OCI-LY7 (cell line): ENCODE measurements at regions not wholly inside any gene's neighbourhood (a gene's known extent, or its start where the extent isn't known, plus 50 kb on each side); places are given as distances from the start of the nearest gene placed in this dataset.

Experiments
- BruUV-seq: library from RNA; stranded (reverse); fragments of 400-500 nt; replicated peaks from 2 replicates; lab custom pipeline; 2021; lab: Mats Ljungman, UMichigan
- CTCF ChIA-PET: fragments of 300-600 bp; sonication (Branson Sonifier 250); formaldehyde crosslinking; loops from one replicate; lab custom pipeline; 2022; ENCODE audit warnings: antibody characterized with exemption; ENCODE audit not compliant: unreplicated experiment; lab: Charles Lee
- POLR2A ChIA-PET: fragments of 300-600 bp; sonication (Branson Sonifier 250); formaldehyde crosslinking; loops from one replicate; lab custom pipeline; 2022; ENCODE audit warnings: antibody characterized with exemption; lab: Charles Lee
- DNase-seq: peaks from one replicate; pipeline ENCODE4 v3.0.0-alpha.2; 2015; ENCODE audit warnings: low spot score
- H2AFZ ChIP-seq: fragments of 200-600 bp; sonication (generic), shearing (Covaris generic); 2 replicates; pipeline ENCODE4 v1.6.1; 2014; ENCODE audit warnings: mild to moderate bottlenecking, antibody characterized with exemption, low read length, moderate library complexity
- H3K27ac ChIP-seq: fragments of 200-600 bp; sonication (generic); 2 replicates; pipeline ENCODE4 v1.5.1; 2014; ENCODE audit warnings: mixed run types, low read depth, mild to moderate bottlenecking, moderate library complexity, low read length, inconsistent platforms; ENCODE audit not compliant: poor library complexity, severe bottlenecking
- H3K36me3 ChIP-seq: fragments of 200-600 bp; sonication (generic); 2 replicates; pipeline ENCODE4 v1.6.1; 2014; ENCODE audit warnings: mild to moderate bottlenecking, antibody characterized with exemption, low read length, moderate library complexity, mixed read lengths; ENCODE audit not compliant: insufficient read depth
- H3K4me1 ChIP-seq: fragments of 200-600 bp; sonication (generic); 2 replicates; pipeline ENCODE4 v1.5.1; 2014; ENCODE audit warnings: mild to moderate bottlenecking, low read length; ENCODE audit not compliant: insufficient read depth, poor library complexity, severe bottlenecking
- H3K4me2 ChIP-seq: fragments of 200-600 bp; sonication (generic); 2 replicates; pipeline ENCODE4 v1.6.1; 2014; ENCODE audit warnings: mild to moderate bottlenecking, low read length
- H3K4me3 ChIP-seq: fragments of 200-600 bp; sonication (generic); 2 replicates; pipeline ENCODE4 v1.5.1; 2014; ENCODE audit warnings: mild to moderate bottlenecking, low read depth, low read length; ENCODE audit not compliant: poor library complexity, severe bottlenecking
- H3K79me2 ChIP-seq: fragments of 200-600 bp; sonication (generic); 2 replicates; pipeline ENCODE4 v1.6.1; 2016; ENCODE audit warnings: low read depth, mild to moderate bottlenecking, low read length, moderate library complexity, mixed read lengths; ENCODE audit not compliant: insufficient read depth
- H3K9me2 ChIP-seq: fragments of 200-600 bp; sonication (generic); 2 replicates; pipeline ENCODE4 v1.6.1; 2016; ENCODE audit warnings: mild to moderate bottlenecking, low read length, mixed read lengths; ENCODE audit not compliant: insufficient read depth
- H3K9me3 ChIP-seq: fragments of 200-600 bp; sonication (generic); 2 replicates; pipeline ENCODE4 v1.6.1; 2014; ENCODE audit warnings: mild to moderate bottlenecking, mixed run types, low read length, mixed read lengths
- H4K20me1 ChIP-seq: fragments of 200-600 bp; sonication (generic); 2 replicates; pipeline ENCODE4 v1.6.1; 2014; ENCODE audit warnings: mild to moderate bottlenecking, antibody characterized with exemption, low read length, moderate library complexity, mixed read lengths; ENCODE audit not compliant: insufficient read depth
- CTCF ChIP-seq: fragments of 200-600 bp; sonication (generic); conservative IDR thresholded peaks from 2 replicates; pipeline ENCODE4 v1.5.1; 2014; ENCODE audit warnings: mild to moderate bottlenecking, antibody characterized with exemption, low read length, moderate library complexity, mixed read lengths
- EZH2phosphoT487 ChIP-seq: fragments of 200-600 bp; sonication (generic); IDR thresholded peaks from 2 replicates; pipeline ENCODE4 v1.6.1; 2018; ENCODE audit warnings: low read depth, borderline replicate concordance, mild to moderate bottlenecking, mixed run types, antibody characterized with exemption, low read length, moderate library complexity, mixed read lengths
- intact Hi-C: fragments of 100-400 bp; cut with micrococcal nuclease; formaldehyde crosslinking; loops from one replicate; pipeline ENCODE4 v1.10.0; 2022; ENCODE audit not compliant: unreplicated experiment

- Histone ChIP-seq H3K4me1 (no peaks in the 10 kb centered on the region), H3K9me2 (no peaks in the 10 kb centered on the region), H3K4me2 (no peak overlapping the region), H2AFZ (no peak overlapping the region), H3K79me2 (no peaks in the 10 kb centered on the region), H3K4me3 (no peak overlapping the region), H3K9me3 (no peaks in the 10 kb centered on the region), H4K20me1 (no peaks in the 10 kb centered on the region), H3K27ac (no peak overlapping the region), H3K36me3 (no peaks in the 10 kb centered on the region)
- ChIA-PET POLR2A (no interaction called here), CTCF (no interaction called here)
- no peak for DNase-seq
- TF ChIP-seq CTCF (no peak), EZH2phosphoT487 (no peak)
- intact Hi-C loops = no loop called here
- BruUV-seq = no TSS peak
Measured at GRCh38 chr10:36345807-36346206, 703.7 kb upstream of the FZD8 start.

GRCh38 chr10:36345175-36345533 is 703.1 kb upstream of the FZD8 start:
- H3K27ac ChIP-seq = no peak overlapping the region
- H3K4me1 ChIP-seq = no peaks in the 10 kb centered on the region
- ChIA-PET POLR2A (no interaction called here), CTCF (no interaction called here)
- H3K79me2 ChIP-seq = no peaks in the 10 kb centered on the region
- no peaks in the 10 kb centered on the region for H3K36me3 ChIP-seq
- H3K4me2 ChIP-seq = no peak overlapping the region
- no peak overlapping the region for H3K4me3 ChIP-seq
- intact Hi-C loops = no loop called here
- no peak for DNase-seq
- no peaks in the 10 kb centered on the region for H4K20me1 ChIP-seq
- H3K9me3 ChIP-seq = no peaks in the 10 kb centered on the region
- no peaks in the 10 kb centered on the region for H3K9me2 ChIP-seq
- BruUV-seq = no TSS peak
- no peak for TF ChIP-seq EZH2phosphoT487
- no peak for TF ChIP-seq CTCF
- no peak overlapping the region for H2AFZ ChIP-seq

GRCh38 chr10:36344240-36345174 is 702.4 kb upstream of the FZD8 start:
- no TSS peak for BruUV-seq
- H2AFZ ChIP-seq = no peak overlapping the region
- ChIA-PET CTCF (no interaction called here), POLR2A (no interaction called here)
- no peaks in the 10 kb centered on the region for H3K9me3 ChIP-seq
- TF ChIP-seq EZH2phosphoT487 (no peak), CTCF (no peak)
- H3K27ac ChIP-seq = no peak overlapping the region
- H3K9me2 ChIP-seq = no peaks in the 10 kb centered on the region
- no peak for DNase-seq
- H3K4me2 ChIP-seq = no peak overlapping the region
- no peaks in the 10 kb centered on the region for H3K79me2 ChIP-seq
- intact Hi-C loops = no loop called here
- no peak overlapping the region for H3K4me3 ChIP-seq
- H4K20me1 ChIP-seq = no peaks in the 10 kb centered on the region
- no peaks in the 10 kb centered on the region for H3K4me1 ChIP-seq
- H3K36me3 ChIP-seq = no peaks in the 10 kb centered on the region
